ENCODE measurements at regions not wholly inside any gene's neighbourhood (a gene's known extent, or its start where the extent isn't known, plus 50 kb on each side); places are given as distances from the start of the nearest gene placed in this dataset.

DNA sequence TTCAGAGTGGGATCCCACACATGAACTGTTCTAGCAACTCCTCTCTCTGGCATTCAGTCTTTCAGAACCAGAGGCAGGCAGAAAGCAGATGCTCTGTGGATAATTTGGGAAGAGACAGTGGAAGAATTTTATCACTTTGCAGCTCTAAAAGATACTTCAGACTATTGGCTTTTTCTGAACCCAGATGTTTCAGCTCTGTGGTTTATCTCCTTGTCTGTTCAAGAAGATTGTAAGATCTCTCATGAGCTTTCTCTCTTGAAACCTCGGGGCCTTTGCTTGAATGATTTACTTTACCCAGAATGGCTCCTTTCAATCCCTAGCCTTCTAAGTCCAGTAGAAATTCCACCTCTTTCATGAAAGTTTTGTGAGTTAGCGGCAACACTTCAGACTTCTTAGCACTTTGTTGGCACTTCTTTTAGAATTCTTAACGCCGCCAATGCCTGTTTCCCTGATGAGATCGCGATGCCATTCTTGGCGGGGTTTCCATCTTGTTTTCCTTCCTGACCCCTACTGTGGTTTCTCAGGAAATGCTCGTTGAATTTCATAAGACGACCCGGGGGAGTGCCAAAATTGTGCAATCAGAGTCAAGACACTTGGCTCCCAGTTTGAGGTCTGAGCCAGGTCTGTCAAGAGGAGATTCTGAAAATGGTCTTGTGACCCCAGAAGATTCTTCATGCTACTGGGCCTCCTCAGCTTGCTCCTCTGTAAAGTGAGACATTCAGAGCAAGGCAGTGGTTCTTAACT lies 107.0 kb upstream of the PRICKLE1 start:
- DNase-seq: no peak

DNA sequence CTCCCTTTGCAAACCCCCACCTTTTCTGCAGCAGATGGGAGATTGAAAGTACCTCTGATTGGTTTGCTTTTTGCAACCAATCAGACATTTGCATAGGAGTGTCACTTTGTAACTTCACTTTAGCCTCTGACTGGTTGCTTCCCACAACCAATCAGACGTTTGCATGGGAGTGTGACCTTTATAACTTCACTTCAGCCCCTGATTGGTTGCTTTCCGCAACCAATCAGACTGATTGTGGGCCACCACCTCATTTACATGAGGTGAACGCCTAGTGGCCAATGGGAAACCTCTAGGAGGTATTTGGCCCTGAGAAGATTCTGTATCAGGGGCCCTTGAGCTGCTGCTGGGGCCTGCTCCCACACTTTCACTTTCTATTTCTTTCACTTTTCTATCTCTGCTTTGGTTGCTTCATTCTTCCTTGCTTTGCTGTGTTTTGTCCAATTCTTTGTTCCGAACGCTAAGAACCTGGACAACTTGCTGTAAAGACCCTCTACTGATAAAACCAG lies 106.0 kb upstream of the PRICKLE1 start:
- DNase-seq: no peak

DNA sequence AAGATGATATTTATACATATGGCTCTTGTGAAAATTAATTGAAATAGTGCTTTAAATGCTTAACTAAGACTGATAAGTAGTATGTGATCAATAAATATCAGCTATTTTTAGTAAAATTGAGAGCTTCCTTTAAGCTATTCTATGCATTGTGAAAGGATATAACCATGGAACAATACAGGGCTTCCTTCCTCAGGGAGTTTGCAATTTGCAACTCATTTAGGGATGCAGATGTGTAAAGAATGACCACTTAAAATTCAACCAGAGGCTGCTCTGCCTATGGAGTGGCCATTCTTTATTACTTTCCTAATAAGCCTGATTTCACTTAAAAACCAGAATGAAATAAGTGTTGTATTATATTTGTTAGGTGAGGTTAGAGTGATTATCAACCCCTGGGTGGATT lies 103.2 kb upstream of the PRICKLE1 start:
- no peak for DNase-seq

DNA sequence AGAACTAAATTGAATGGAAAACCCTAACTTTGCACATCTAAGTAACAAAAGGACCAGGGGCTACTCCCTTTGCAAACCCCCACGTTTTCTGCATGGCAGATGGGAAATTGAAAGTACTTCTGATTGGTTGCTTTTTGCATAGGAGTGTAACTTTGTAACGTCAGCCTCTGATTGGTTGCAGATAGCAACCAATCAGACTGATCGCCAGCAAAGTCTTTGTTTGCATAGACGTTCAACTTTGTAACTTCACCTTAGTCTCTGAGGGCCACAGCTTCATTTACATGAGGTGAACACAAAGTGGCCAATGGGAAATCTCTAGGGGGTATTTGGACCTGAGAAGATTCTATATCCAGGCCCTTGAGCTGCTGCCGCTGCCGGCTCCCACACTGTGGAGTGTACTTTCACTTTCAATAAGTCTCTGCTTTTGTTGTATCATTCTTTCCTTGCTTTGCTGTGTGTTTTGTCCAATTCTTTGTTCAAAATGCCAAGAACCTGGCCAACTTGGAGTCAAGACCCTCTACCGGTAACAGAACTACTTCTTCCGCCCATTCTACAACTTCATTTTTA lies 102.5 kb upstream of the PRICKLE1 start:
- DNase-seq: no peak

DNA sequence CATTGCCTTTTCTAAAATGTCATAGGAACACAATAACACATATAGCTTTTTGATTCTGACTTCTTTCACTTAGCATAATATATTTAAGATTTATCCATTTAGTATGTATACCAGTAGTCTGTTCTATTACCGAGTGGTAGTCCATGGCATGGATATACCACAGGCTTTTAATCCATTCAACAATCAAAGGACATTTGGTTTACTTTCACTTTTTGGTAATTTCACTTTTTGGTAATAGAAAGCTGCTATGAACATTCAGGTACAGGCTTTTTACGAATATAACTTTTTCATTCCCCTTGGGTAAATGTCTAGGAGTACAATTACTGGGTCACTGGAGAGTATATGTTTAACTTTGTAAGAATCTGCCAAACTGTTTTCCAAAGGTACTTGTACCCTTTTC lies 100.7 kb upstream of the PRICKLE1 start:
- DNase-seq: no peak

DNA sequence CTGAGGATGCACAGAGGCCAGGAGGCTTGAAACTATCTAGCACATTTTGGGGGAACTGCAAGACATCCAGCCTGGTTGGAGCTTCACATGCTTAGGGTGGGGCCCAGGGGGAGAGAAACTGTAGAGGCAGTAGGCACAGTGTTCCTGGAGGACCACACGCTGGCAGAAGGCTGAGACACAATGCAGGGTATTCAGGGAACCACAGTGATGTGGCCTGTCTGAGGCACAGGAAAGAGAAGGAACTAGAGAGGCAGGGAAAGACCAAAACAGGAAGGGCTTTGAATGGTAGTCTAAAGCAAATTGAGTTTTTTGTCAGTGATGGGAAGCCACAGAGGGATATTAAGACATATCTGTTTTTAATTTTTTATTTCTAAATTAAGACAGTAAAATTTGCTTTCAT lies 100.2 kb upstream of the PRICKLE1 start:
- no peak for DNase-seq

DNA sequence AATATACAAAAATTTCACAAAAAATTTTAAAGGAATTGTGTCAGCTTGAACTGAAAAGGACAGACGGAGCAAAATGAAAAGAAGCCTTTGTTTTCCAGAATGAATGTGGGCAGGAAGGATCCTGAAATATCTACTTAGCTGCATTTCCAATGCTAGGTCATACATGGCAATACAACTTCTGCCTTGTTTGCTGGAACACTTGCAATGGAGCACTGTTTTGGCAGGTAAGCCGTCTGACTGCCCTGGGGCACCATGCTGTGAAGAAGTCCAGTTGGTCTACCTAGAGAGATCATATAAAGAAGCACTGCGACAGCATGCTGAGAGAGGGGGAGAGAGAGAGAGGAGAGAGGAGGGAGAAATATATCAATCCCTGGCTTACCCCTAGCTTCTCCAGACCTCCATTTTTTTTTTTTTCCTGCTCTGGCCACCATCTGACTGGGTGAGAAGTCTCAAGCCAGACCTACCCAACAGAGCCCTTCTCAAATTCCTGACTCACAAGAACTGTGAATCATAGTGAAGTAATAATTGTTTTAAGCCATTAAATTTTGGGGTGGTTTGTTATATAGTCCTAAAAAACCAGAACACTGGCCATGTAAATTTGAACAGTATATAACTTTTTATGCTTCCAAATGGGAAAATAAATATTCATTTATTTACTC lies 97.1 kb upstream of the PRICKLE1 start:
- DNase-seq: no peak

DNA sequence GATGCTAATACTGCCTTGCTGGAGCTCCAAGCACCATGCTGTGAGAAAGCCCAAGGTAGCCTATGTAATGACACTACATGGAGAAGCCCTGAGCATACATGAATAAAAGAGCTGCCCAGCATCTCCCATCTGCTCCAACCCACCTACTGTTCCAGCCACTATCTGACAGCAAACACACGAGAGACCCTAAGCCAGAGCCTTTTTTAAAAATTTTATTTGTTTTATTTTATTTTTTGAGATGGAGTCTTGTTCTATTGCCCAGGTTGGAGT lies 95.2 kb upstream of the PRICKLE1 start:
- DNase-seq: no peak

DNA sequence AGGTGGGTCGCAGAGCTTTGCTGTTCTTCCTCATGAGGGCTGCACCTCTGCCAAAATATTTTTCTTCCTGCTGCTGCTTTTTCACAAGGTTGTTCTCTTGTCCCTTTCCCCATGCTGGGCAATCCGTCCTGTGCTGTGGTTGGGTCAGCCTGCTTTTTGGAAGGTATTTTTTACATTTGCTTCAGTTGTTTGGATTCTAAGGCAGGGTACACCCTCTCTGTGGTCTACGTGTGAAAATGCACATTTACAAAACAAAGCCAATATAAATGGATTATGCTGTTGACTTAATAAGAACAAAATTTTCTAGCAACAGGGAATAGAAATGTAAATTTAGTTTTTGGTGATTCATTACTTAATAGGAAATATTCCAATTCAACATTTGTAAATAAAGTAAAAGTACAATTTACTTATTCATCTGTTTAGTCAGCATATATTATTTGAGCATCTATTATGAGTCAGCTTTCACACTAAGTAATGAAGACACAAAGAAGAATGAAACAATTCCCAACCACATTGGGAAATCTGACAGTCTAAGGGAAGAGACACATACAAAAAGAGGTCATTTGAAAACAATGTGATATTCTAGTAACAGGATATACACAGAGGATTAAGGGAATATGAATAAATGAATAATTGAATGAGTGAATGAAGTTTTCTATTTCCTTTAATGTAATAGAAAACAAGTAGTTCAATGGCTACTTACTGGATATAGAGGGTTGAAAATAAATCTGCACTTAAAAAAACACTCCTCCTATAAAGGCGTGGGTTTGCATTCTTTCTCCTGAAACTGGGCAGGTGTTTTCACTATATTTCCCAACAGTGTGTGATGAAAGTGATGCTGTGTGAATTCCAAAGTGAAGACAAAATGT lies 94.6 kb upstream of the PRICKLE1 start:
- no peak for DNase-seq

DNA sequence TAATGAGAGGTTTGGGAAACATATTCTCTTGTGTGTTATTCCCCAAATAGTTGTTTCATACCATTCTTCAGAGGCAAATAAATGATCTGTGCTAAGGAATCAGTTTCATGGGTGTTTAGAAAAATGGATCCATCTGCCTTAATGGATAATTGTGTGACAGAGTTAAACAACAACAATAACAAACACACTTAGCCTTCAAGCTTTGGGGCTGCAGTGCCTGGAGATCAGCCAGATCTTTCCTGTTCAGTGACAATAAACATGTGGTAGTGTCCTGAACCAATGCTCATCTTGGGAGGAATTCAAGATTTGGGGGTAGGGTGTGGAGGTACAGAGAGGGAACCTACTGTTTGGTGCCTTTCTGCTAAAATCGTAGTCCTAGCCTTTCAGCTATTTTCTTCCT lies 93.7 kb upstream of the PRICKLE1 start:
- DNase-seq: no peak

DNA sequence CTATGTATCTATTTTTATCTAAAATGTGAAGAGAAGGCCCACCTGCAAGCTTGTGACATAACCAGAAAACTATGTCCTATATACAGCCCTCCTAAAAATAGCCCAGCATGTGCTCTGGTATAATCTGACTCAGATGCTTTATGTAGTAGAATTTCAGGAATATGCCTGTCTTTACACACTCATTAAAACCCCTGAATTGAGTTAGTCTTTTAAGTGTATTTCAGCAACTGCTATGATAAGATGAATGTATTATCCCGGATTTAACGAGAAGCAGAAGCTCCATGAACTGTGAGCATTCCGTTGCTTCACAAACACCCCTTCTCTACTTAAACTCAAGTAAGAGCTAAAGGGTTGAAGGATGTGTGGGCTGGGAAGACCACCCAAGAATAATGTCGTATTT lies 89.9 kb upstream of the PRICKLE1 start:
- DNase-seq: no peak

DNA sequence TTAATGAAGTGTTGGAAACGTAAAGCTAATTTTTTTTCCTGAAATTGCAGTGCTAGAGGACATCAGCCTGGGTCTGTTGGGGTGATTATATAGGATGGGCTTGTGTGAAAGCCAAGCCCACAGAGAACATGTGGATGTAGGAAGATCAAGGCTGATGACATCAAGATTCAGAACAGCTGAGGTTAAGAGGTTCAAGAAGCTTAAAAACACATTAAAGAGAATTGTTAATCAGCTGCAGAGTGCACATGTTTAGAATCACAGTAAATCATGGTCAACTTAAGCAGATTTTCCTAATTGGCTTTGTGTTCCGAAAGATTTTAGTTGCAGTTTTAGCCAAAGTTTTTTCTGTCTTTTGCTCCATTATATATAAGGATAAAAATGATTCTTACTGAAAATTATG lies 87.9 kb upstream of the PRICKLE1 start:
- DNase-seq: no peak

DNA sequence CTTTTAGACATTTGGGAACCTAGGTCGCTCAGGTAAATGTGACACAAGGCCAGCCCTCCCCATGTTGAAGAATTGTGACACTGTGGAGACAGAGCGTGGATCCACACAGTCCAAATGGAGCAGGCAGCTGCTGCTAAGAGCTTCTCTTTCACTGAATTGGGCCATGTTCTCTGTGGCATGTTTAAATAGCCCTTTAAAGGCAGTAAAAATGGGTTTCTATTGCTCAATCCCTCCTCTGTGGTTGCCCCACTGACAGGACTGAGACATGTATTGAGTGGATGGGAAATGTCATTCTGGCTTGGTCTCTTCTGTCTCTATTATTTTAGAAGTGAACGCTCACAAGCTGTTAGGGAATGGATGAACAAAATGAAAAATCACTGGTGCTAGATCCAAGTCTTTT lies 84.0 kb upstream of the PRICKLE1 start:
- no peak for DNase-seq

DNA sequence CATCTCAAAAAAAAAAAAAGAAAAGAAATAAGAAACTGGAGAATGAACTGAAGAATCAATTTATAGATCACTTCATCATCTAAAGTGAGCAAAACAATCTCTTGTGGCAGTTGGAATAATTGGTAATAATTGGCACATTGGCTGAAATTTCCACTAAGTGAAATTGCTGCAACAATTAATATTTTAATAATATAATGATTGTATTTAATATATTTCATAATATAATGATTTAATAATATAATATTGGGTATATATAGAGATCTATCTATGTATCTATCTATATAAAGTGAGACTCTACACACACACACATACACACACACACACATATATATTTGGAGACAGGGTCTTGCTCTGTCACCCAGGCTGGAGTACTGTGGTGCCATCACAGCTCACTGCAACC lies 81.2 kb upstream of the PRICKLE1 start:
- no peak for DNase-seq

DNA sequence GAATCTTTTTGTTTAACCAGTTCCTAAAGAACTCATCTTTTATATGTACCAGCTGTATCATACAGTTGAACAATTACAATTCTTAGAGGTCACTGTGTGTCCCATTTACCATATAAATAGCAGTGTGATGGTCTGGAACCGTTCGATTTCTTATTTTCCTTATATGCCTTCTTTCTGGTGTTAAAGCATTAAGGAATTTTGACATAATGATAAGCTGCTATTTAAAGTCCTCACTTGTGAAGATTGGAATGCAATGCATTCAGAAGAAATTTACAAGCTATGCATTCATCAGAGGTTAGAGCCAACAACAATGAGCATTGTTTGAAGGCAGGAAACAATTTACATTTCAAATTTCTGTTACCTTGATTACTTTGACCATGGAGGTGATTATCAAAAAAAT lies 80.0 kb upstream of the PRICKLE1 start:
- no peak for DNase-seq

DNA sequence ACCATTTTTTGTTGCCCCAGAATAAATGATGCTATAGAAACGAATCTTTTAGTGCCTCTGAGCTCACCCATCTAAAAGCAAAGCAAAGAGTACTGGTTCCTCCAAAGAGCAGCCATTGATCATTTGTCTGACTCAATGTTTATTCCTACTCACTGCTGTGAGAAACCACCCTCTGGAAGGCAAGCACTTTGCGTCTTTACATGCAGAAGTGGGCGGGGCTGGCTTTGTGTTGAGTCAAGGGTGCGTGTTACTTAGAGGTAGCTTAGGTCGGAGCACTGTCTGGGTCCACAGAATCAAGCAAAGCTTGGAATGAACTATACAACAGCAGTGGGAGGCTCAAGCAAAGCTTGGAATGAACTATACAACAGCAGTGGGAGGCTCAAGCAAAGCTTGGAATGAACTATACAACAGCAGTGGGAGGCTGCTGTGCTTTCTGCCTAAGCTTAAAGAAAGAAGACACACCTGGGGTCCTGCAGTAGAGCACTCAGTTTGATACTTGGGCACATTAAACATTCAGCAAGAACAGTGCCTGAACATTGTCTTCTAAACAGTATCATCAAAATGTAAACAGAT lies 77.2 kb upstream of the PRICKLE1 start:
- no peak for DNase-seq

DNA sequence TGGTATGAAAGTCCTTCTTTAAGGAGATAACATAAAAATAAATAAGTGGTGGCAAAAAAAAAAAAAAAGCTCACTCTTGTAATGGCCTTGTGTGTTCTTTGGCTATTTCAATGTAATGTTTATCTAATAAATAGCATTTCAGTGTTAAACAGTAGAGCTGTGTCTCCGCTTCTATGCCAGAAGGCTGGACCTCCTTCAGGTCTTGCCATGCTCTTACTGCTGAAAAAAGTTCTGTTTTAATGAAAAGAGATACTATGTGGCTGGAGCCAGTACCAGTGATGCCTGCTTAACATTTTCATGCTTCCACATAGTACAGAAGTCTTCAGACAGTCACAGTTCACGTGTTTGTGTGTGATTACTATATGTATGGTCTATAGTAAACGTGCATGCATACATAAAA lies 74.1 kb upstream of the PRICKLE1 start:
- no peak for DNase-seq

DNA sequence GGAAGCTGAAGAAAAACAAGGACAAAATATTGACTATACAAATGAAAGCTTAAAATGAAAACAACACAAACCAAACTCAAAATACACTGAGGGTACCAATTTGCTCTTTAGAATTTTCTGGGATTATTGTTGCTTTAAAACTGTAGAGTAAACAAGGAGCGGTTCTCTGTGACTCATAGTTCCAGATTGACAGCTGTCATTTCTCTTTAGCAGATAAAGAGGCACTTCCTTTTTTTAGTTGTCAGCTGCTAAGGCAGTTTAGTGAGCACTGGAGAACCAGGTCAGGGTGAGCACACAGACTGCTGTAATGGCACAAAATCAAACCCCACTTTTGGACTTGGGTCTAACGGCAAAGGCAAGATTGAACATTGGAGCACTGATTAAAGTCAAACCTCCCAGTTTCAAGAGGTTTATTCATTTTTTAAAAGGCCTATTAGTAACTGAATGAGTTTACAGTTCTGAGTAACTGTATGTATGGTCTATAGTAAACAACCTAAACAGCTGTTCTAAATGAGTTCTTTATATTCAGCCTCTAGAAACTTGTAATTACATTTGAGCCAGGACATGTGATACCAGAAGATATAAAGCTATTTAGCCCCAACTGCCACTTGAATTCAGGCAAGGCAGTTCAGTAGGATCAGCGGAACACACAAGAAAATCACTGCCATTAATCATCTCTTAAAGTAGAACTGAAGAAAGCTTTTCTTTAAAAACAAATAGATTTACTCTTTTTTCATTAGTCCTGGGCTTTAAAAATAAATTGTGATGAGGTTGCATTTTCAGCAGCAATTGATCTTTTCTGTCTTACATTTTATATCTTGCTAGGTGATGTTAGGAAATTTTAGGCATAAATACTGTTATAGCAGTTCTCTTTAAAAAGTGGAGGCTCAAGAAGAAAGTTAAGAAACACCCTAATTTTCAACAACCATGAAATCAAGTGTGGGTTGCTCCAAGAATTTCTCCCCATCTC lies 71.7 kb upstream of the PRICKLE1 start:
- no peak for DNase-seq

DNA sequence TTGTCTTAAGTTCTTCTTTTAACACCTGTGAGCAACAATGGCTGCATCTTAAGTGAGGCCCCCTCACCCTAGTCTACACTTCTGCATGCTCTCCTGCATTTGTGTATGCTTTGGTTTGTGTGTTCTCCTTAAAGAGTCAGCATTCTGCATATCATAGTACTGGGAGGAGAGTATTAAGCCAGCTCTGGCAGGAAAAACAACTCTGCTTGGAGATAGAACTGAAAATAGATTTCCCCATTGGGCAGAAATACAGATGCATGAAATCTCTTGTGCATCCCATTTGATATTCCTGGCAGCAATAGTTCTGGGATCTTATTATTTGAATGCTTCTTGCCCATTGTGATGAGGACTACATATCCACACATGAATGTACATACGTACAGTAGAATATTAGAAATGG lies 70.6 kb upstream of the PRICKLE1 start:
- no peak for DNase-seq

DNA sequence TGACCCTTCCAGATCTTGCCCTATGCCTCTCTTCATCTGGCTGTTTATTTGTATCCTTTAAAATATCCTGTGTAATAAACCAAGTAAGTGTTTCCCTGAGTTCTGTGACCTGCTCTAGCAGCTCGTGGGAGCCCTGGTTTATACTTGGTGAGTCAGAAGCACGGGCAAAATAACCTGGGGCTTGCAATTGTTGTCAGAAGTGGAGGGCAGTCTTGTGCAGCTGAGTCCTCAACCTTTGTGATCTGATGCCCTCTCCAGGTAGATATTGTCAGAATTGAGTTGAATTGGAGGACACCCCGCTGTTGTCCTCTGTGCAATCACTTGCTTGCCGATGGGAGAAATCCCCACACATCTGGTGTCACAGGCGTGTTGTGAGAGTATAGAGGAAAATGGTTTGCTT lies 62.5 kb upstream of the PRICKLE1 start:
- DNase-seq: no peak

DNA sequence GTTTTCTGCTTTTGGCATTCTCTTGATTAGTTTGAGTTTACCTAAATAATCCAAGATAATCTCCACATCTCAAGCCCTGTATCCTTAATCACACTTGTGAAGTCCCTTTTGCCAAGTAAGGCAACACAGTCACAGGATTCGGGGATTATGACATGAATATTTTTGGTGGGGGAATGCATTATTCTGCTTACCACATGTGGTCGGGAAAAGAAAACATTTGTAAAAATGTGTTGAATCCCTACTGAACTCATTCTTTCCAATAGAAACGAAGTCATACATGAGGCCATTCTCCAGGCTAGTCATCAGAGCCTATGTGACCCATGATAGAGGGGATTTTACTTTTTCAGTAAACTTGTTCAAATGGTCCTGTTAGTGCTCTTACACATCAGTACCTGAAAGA lies 58.5 kb upstream of the PRICKLE1 start:
- DNase-seq: no peak

Data from hematopoietic multipotent progenitor cell treated with erythropoietin and hydrocortisone succinate and interleukin-3 and kit ligand, for 8 days (in vitro differentiated cells).